HepG2 (cell line): ENCODE measurements at regions not wholly inside any gene's neighbourhood (a gene's known extent, or its start where the extent isn't known, plus 50 kb on each side); places are given as distances from the start of the nearest gene placed in this dataset.

Experiments
- EP300 ChIP-seq, 3 experiments: sonication (generic) in 1 of 3; formaldehyde crosslinking in 1 of 3; IDR thresholded peaks; 2 replicates each; pipeline versions ENCODE4 v1.5.1 to v1.6.1; 2011 to 2020; ENCODE audit warnings: low read depth in 2 of 3, low read length in 2 of 3, borderline replicate concordance in 1 of 3, improper control_type of control experiment in 1 of 3, mild to moderate bottlenecking in 1 of 3, missing genetic modification reagents in 1 of 3, moderate library complexity in 1 of 3
- GATAD2A ChIP-seq: IDR thresholded peaks from 2 replicates; pipeline ENCODE4 v1.6.1; 2016
- GTF2F1 ChIP-seq: fragments of 150-350 bp; IDR thresholded peaks from 2 replicates; pipeline ENCODE4 v1.6.1; 2014; ENCODE audit warnings: low read length
- HDAC2 ChIP-seq: sonication (generic); formaldehyde crosslinking; IDR thresholded peaks from 2 replicates; pipeline ENCODE4 v1.4.0; 2020; ENCODE audit warnings: missing genetic modification reagents
- HNF4G ChIP-seq, 2 experiments: sonication (generic) in 1 of 2; formaldehyde crosslinking in 1 of 2; IDR thresholded peaks; 2 replicates each; pipeline versions ENCODE4 v1.4.0 to v1.6.1; 2011 to 2020; ENCODE audit warnings: borderline replicate concordance in 2 of 2, low read depth in 2 of 2, mild to moderate bottlenecking in 2 of 2, low read length in 1 of 2, missing genetic modification reagents in 1 of 2, moderate library complexity in 1 of 2
- MEIS1 ChIP-seq: sonication (generic); formaldehyde crosslinking; IDR thresholded peaks from 2 replicates; pipeline ENCODE4 v1.9.0; 2021; ENCODE audit warnings: mild to moderate bottlenecking, missing genetic modification reagents, moderate library complexity, borderline replicate concordance
- NR2C2 ChIP-seq: sonication (generic); formaldehyde crosslinking; IDR thresholded peaks from 2 replicates; pipeline ENCODE4 v1.4.0; 2020; ENCODE audit warnings: missing genetic modification reagents, mild to moderate bottlenecking, moderate library complexity, borderline replicate concordance
- NR2F6 ChIP-seq, 2 experiments: IDR thresholded peaks; 2 replicates each; pipeline ENCODE4 v1.6.1; 2016; ENCODE audit warnings: antibody characterized with exemption in 1 of 2, mild to moderate bottlenecking in 1 of 2
- SRF ChIP-seq: IDR thresholded peaks from 2 replicates; pipeline ENCODE4 v1.6.1; 2011; ENCODE audit warnings: mild to moderate bottlenecking, low read depth, low read length, moderate library complexity
- ZMAT3 ChIP-seq: sonication (generic); formaldehyde crosslinking; conservative IDR thresholded peaks from 2 replicates; pipeline ENCODE4 v1.7.0; 2021; ENCODE audit warnings: missing genetic modification reagents
- ZNF652 ChIP-seq: IDR thresholded peaks from 2 replicates; pipeline ENCODE4 v1.6.1; 2016; ENCODE audit warnings: low read depth, borderline replicate concordance
- TF ChIP-seq, protein P1 (sequence below): IDR thresholded peaks from 2 replicates; pipeline ENCODE4 v1.4.0; 2020; ENCODE audit warnings: mild to moderate bottlenecking, missing genetic modification reagents
- TF ChIP-seq, protein P2 (sequence below), 2 experiments: fragments of 450-650 bp in 1 of 2; sonication (generic) in 1 of 2; formaldehyde crosslinking in 1 of 2; IDR thresholded peaks; 2 replicates each; pipeline versions ENCODE4 v1.6.1 to v1.8.0; 2016 to 2022; ENCODE audit warnings: antibody characterized with exemption in 1 of 2, mild to moderate bottlenecking in 1 of 2, missing genetic modification reagents in 1 of 2

DNA sequence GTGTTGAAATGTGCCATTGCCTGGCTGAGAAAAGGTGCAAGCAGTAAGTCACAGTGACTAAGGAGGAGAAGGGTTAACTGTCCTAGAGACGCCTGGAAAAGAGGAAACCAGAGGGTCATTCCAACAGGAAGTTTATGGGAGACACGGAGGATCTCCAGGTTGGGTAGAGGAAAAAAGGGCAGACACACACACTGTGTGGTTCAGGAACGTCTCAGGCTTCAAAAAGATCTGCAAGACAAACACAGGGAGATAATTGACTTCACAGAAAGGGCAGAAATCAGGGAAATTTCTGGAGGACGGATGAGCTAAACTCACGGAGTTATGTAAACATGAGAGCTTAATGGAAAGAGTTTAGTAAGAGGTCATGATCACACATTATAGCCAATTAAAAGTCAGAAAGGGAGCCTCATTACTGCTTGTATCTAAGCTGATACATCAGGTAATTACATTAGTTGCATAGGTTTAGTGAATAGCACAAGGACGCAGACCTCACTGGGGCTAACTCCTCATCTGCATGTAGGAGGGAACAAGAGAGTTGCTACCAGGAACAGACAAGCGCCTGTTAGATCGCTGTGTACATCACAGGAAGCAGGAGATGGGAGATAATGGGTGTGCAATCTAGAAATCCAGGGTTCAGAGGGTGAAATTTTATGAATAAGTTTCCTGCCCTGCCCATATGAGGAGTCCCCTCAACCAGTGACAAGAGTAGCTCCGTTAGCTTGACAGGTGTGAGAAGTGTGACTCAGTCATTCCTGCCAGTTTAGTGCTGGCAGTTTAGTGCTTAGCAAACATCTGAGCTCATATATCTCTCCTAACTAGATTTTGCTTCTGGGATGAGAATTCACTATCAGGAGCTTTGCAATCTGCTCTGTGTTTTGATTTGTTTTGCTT, 96.6 kb upstream of the TNR start (continued):
- TF ChIP-seq, protein P1, sequence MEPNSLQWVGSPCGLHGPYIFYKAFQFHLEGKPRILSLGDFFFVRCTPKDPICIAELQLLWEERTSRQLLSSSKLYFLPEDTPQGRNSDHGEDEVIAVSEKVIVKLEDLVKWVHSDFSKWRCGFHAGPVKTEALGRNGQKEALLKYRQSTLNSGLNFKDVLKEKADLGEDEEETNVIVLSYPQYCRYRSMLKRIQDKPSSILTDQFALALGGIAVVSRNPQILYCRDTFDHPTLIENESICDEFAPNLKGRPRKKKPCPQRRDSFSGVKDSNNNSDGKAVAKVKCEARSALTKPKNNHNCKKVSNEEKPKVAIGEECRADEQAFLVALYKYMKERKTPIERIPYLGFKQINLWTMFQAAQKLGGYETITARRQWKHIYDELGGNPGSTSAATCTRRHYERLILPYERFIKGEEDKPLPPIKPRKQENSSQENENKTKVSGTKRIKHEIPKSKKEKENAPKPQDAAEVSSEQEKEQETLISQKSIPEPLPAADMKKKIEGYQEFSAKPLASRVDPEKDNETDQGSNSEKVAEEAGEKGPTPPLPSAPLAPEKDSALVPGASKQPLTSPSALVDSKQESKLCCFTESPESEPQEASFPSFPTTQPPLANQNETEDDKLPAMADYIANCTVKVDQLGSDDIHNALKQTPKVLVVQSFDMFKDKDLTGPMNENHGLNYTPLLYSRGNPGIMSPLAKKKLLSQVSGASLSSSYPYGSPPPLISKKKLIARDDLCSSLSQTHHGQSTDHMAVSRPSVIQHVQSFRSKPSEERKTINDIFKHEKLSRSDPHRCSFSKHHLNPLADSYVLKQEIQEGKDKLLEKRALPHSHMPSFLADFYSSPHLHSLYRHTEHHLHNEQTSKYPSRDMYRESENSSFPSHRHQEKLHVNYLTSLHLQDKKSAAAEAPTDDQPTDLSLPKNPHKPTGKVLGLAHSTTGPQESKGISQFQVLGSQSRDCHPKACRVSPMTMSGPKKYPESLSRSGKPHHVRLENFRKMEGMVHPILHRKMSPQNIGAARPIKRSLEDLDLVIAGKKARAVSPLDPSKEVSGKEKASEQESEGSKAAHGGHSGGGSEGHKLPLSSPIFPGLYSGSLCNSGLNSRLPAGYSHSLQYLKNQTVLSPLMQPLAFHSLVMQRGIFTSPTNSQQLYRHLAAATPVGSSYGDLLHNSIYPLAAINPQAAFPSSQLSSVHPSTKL (CRISPR knock-in tag): peak; percentile 71
- TF ChIP-seq ZNF652 (CRISPR knock-in tag) (peak; percentile 92), HDAC2 (CRISPR knock-in tag) (peak; percentile 61), MEIS1 (CRISPR knock-in tag) (peak; percentile 50; the same call in 1 of the 2 replicates), GTF2F1 (no peak), HNF4G (IDR thresholded peaks at IDR 0.05; ENCODE audit: borderline replicate concordance, low read depth, low read length) (peak; percentile 58; the same call in 1 of the 2 replicates), HNF4G (CRISPR knock-in tag; IDR thresholded peaks at IDR 0.05; ENCODE audit: borderline replicate concordance, low read depth) (no peak), NR2F6 (IDR thresholded peaks at IDR 0.05) (no peak), NR2F6 (CRISPR knock-in tag; IDR thresholded peaks at IDR 0.05) (peak; percentile 48; the same call in 1 of the 2 replicates), NR2C2 (CRISPR knock-in tag) (peak; percentile 75), ZMAT3 (CRISPR knock-in tag) (no peak), EP300 (IDR thresholded peaks at IDR 0.05; ENCODE audit: low read depth in 2 of 2, low read length in 2 of 2) (0 out of 4 replicates have a peak, but pooled peaks of 1 of the 2 experiments have one; percentile 14), EP300 (CRISPR knock-in tag; IDR thresholded peaks at IDR 0.05; ENCODE audit: borderline replicate concordance) (peak; percentile 54; the same call in 1 of the 2 replicates), GATAD2A (CRISPR knock-in tag) (0 out of 2 replicates have a peak, but pooled peaks have one; percentile 26), SRF (peak; percentile 93)
- TF ChIP-seq, protein P2, sequence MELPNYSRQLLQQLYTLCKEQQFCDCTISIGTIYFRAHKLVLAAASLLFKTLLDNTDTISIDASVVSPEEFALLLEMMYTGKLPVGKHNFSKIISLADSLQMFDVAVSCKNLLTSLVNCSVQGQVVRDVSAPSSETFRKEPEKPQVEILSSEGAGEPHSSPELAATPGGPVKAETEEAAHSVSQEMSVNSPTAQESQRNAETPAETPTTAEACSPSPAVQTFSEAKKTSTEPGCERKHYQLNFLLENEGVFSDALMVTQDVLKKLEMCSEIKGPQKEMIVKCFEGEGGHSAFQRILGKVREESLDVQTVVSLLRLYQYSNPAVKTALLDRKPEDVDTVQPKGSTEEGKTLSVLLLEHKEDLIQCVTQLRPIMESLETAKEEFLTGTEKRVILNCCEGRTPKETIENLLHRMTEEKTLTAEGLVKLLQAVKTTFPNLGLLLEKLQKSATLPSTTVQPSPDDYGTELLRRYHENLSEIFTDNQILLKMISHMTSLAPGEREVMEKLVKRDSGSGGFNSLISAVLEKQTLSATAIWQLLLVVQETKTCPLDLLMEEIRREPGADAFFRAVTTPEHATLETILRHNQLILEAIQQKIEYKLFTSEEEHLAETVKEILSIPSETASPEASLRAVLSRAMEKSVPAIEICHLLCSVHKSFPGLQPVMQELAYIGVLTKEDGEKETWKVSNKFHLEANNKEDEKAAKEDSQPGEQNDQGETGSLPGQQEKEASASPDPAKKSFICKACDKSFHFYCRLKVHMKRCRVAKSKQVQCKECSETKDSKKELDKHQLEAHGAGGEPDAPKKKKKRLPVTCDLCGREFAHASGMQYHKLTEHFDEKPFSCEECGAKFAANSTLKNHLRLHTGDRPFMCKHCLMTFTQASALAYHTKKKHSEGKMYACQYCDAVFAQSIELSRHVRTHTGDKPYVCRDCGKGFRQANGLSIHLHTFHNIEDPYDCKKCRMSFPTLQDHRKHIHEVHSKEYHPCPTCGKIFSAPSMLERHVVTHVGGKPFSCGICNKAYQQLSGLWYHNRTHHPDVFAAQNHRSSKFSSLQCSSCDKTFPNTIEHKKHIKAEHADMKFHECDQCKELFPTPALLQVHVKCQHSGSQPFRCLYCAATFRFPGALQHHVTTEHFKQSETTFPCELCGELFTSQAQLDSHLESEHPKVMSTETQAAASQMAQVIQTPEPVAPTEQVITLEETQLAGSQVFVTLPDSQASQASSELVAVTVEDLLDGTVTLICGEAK (IDR thresholded peaks at IDR 0.05): no peak
- TF ChIP-seq, protein P2 (CRISPR knock-in tag; IDR thresholded peaks at IDR 0.05): no peak
